ENCODE measurements at regions not wholly inside any gene's neighbourhood (a gene's known extent, or its start where the extent isn't known, plus 50 kb on each side); places are given as distances from the start of the nearest gene placed in this dataset.

DNA sequence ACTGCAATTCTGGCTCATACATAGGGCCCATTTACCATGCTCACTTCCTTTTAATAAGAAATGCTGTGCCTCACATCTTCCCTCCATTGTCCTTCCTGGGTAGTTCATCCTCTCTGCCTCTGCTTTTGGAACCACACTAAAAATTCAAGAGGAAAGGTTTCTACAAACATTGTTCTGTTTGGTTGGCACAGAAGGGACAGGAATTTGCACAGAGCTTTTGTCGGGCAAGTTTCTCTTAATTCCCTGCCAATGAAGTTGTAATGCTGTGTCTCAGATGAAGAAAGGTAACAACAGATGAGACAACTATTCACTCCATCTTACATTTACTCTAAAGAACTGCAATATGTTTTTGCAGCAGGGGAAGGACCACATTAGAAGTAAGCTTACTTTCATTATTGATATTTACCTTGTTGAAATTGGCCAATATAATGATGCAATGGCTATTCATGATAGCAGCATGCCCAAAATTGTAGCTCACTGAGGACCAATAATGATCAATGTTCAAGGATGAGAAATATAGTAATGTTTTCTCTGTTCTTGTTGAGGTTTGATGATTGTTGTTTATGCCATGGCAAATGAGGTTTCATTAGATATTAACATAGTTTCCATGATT lies 82.5 kb upstream of the HMHB1 start:
- no peak for DNase-seq

DNA sequence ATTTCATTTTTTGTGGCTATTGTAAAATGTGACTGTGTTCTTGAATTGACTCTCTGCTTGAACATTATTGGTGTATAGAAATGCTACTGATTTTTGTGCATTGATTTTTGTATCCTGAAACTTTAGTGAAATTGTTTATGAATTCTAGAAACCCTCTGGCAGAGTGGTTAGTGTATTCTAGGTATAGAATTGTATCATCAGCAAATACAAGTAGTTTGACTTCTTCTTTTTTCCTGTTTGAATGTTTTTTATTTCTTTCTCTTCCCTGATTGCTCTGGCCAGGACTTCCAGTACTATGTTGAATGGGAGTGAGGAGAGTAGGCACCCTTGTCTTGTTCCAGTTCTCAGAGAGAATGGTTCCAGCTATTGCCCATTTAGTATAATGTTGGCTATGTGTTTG lies 88.8 kb upstream of the HMHB1 start:
- DNase-seq, result no peak

DNA sequence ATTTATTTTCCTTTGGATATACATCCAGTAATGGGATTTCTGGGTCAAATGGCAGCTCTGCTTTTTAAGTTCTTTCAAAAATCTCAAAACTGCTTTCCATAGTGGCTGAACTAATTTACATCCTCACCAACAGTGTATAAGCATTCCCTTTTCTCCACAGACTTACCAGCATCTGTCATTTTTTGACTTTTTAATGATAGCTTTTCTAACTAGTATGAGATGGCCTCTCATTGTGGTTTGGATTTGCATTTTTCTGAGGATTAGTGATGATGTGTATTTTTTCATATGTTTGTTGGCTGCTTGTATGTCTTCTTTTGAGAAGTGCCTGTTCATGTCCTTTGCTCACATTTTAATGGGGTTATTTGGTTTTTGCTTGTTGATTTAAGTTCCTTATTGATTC lies 90.0 kb upstream of the HMHB1 start:
- DNase-seq, result no peak

DNA sequence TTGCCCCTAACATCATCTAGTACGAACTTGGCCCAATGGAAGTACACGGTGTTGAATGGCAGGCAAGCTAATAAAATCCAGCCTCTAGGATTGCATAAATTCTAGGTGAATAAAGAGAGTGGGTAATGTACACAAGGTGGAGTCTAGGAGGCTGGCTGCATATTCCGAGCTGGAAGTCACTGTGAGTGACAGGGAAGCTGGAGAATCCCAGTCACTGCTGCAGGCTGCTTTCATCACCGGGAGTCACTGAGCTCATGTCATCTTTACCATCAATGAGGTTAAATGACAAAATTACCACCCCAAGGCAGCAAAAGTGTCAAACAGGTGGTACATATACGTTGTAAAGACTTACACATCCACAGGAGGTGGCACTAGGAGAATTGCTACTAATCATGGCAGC lies 91.3 kb upstream of the HMHB1 start:
- no peak for DNase-seq

DNA sequence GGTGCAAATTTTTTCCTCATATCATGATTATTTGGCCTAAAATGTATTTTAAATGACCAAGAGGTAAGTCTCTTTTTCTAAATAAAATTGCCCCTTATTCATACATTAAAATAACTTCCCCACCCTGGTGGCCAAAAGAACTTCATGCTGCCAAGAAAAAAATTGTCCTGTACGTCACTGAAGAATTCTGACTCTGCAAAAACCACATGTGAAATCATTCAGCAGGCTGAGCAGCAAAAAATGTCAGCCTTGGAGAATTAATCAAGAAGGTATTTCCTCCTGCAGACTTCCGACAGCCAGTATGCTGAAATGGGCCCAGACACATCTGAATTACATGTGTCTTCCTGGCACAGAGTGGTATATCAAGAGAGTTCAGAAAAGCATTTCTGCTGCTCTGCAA lies 94.6 kb upstream of the HMHB1 start:
- peak; percentile 57 for DNase-seq

DNA sequence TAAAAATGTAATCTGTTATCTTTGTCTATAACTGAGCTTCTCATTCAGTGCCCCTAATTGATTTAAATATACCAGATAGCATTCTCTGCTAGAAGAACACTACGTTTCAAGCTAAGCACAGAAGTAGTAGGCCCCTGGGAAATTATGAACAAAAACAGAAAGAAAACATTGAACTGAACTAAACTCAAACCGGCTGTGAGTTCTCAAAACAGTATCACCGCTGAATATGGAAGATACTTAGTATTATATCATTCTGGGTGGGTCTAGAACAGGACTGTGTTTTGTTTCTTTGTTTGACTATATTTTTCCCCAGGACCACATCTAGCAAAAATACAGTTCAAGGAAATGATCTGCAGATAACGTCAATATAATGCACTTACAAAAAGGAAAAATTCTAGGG lies 95.1 kb upstream of the HMHB1 start:
- DNase-seq, result peak; percentile 78

DNA sequence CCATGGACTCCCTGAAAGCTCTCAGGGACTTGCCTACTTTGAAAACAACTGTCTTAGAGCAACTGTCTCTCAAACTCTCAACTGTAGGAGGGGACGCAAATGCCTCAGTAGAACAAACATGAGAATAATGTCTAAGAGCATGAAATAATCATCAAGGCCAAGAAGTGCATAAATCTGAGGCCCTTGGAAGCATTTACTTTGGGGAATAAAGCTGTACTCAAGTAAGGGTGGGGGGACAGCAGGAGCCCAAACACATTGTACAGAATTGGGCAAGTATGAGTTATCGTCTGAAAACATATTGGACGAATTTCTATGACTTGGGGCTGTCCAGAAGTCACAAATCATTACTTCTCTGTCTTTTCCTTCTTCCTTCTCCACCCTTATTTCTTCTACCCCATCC lies 96.3 kb upstream of the HMHB1 start:
- no peak for DNase-seq

DNA sequence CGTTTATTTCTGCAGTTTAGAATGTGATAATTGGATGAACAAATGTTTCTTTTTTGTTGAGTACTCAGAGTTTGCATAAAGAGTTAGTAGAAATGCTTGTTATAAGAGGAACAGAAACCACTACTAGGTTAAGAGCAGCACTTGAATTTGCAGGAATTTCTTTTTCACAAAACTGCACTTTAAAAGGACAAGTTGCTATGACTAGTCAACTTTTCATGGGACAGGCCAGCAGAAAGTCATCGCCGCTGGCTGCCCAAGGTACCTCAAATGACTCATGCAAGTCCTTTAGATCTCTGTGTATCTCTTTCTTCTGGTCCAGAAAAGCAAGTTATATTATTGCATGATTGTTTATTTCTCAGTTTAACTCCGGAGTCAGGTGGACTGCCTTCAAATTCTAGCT lies 97.3 kb upstream of the HMHB1 start:
- DNase-seq, result no peak

DNA sequence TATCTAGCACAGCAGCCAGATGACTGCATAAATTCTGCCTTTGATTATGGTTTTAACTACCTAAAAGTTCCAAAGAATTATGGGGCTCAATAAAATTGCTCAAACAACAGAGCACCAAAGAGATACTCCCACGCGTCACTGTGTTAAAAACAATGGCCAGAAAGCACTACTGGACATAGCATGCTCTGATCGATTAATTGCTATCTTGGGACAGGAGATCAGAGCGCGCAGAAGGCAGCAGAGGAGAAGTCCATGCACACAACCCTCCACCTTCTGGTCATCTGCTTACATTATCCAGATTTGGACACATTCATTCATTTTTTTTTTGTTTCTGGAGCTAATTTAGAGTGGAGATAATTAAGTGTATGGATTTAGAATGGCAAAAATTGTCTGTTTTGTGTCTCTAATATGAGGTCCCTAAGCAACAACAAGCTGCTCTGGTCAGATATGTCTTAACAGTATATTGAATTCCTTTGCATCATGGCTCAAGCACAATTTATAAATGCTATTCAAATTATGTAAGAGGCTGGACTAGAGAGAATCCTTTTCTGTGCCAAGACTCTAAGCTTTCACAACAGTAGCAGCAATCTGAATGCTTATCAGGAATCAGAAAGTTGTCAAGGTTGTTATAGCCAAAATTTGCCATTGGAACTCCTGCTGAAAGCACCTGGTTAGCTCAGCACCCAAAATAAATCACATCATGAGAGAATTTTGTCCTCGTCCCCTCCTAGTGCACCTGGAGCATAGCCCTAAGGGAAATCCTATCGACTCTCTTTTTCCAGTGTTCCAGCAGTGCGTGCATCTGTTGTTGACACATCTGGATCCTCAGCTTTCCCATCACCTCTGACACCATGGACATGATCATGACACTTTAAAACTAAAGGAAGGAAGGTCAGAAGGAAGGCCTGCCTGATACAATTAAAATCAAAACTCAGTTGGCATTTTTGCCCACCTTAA lies 98.6 kb upstream of the HMHB1 start:
- DNase-seq, result no peak

DNA sequence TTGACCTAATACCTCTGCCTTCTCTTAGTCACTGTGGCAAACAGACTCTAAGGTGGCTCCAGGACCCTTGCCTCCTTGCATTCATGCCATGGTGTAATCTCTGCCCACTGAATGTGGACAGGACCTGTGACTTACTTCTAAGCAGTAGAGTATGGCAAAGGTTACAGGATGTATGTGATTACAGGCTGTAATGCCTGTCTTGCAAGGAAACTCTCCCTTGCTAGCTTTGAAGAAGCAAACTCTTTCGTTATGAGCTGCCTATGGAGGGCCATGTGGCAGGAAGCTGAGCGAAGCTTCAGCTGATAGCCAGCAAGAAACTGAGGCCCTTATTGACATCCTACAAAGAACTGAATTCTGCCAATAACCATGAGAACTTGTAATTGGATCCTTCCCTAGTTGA lies 103.3 kb upstream of the HMHB1 start:
- DNase-seq, result no peak

DNA sequence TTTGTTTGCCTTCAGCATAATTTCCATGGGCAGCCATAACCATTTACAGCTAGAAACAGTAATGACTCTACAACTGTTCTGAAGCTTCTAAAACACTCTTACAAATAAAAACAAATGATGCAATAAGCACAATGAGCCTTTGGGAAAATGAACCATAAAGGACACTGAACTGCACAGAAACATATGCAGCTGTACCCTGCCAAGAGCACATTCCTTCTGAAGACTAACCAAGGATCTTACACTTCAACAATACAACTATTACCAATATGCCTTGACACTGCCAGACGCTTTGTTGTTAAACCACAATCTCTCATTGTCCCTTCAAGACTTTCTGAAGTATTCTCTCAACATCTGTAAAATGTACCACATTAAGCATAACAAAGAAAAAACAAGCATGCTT lies 104.2 kb upstream of the HMHB1 start:
- peak; percentile 61 for DNase-seq

DNA sequence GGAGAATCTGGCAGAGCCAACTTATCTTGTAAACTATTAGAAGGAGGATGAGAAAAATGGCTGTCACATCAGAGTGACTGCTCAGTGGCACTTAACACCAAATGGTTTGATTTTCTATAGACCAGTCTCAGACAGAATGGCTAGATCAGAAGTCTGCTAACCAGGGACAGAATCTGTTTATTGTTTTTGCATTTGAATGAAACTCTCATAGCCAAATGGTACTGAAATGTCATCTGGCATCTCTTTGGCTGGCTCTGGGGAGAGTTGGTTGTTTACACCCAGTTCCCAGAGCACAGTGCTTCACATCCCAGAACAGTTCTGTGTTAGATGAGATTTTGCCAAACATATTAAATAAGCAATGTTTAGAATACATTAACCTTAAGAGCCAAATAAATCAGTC lies 106.6 kb upstream of the HMHB1 start:
- no peak for DNase-seq

DNA sequence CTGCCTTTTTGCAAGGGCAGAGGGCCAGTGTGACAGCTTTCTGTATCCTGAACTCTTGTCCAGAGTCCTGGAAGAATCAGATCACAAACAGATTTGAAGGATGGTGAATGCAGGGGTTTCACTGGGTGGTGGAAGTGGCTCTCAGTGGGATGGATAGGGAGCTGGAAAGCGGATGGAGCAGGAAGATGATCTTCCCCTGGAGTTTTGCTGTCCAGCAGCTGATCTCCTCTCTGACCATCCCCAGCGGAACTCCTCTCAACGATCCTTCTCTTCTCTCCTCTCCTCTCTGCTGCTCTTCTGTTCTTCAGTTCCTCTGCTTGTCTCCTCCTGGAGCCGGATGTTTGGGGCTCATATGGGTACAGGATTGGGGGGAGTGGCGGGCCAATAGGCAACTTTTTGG lies 108.3 kb upstream of the HMHB1 start:
- no peak for DNase-seq

DNA sequence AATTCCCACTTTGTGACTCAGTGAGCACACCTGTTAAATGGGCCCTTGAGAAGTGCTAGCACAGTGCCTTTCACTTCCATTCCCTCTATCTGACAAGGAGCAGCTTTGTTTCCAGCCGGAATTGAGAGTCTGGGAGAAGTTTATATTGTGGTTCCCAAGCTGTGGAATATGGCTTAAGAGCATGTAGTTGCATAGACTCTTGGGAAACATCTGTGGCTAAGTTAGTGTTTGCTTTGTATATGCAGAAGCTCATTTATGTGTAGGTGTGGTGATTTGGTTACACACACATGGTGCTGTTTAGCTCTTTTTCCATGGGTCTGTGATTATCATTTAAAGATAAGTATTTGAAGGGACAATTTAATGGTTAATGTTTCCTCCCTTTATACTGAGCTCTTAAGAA lies 110.5 kb upstream of the HMHB1 start:
- no peak for DNase-seq

DNA sequence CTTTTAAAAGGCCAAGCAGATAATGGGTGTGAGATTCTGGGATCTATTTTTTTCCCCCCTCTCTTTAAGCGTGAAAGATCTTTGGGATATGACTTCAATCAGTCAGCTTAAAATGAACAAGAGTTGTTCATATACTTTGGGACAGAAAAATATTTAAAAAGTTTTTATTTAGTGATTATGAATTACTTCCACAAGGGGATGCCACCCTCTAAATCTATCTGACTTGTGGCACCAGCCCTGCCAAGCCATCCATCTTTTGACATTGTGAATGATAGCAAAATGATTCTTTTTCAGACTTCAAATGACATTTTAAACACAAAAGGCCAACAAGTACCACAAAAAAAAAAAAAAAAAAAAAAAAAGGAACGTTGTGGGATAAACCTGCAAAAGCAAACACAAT lies 111.0 kb upstream of the HMHB1 start:
- no peak for DNase-seq

DNA sequence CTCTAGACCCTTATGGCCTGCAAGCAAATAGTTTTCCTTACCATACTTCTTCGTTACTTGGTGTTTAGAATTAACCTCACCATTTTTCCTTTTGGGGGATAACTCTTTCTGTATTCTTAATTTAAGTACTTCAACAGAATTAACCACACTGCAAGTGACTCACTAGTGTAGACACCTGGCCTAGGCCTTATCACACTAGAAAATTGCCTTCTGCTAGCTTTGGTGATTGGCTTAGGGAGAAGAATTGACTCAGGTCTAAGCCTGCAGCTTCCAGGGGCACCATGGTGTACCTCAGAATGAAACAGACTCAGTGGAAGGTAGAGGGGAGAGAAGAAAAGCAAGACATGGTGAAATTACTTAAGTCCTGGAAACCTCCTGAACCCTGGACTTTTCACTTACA lies 112.8 kb upstream of the HMHB1 start:
- DNase-seq, result no peak

DNA sequence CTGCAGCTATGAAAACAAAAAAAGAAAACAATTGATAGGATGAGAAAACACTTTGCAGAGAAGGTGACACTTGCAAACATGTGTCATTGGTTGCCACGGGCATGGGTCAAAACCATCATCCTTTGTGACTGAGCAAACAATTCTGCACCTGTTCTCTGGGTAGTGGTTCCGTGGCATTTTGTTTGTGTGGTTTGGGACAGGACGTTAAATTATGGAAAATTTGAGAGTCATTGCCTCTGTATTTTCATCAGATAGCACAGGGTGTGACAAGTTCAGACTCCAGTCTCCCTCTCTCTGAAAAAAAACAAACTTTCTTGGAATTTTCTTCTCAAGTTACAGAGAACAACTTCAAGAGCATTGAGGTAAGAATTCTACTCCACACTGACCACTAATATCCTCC lies 113.4 kb upstream of the HMHB1 start:
- DNase-seq, result no peak

DNA sequence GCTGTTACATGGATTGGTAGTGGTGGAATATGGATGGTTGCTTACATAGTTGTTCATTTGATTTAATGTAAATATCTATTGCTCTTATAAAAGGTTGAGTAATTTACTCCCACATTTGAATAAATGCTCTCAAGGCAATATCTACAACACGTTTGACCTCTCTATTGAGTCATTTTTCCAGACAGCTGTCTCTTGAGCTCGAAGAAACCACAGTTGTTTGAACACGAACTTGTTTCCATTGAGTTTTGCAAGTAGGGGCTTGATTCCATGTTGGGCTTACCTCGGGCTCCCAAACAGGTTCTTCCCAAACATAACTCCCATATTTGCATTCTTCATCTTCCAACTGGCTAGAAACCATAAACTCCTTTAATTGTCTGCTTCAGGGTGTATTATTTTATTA lies 115.0 kb upstream of the HMHB1 start:
- no peak for DNase-seq

DNA sequence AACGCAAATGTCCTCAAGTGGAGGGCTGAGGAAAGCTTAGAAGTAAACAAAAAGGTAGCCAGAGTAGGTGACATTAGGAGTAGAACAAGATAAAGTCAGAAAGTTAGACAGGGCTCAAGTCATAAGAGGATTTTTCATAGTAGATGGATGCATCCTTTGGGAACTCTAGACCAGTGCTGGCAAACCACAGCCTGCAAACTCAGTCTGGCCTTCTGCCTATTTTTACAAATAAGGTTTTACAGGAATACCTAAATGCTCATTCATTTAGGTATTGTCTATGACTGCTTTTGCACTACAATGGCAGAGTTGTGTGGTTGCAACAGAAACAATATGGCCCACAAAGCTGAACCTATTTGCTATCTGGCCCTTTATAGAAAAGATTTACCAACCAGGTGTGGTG lies 116.0 kb upstream of the HMHB1 start:
- no peak for DNase-seq

DNA sequence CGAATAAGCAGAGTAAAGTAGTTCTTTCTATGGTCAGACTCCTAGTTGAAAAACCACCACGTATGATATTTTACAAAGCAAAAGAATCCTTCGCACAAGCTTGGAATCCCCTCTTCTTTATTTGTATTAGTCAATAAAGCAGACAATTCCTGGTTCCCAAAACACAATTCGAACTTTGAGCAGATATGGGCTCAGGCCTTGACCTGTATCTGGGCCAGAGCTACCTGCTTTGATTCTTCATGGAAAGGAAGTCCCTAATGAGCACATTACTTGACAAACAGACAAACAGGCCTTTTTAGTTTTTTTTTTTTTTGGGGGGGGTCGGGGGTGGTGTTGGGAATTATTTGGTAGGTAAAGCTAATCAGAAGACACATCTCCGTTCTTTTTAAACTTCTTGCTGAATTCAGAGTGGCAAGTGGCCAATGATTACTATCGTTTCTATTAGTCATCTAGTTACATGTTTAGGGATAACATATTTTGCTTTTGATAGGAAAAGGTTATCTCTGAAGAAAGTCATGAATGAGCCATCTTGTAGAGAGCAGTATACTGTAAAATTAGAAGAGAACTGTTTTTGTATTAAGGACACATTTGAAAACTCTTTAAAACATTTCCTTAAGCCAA lies 116.6 kb upstream of the HMHB1 start:
- DNase-seq, result no peak

DNA sequence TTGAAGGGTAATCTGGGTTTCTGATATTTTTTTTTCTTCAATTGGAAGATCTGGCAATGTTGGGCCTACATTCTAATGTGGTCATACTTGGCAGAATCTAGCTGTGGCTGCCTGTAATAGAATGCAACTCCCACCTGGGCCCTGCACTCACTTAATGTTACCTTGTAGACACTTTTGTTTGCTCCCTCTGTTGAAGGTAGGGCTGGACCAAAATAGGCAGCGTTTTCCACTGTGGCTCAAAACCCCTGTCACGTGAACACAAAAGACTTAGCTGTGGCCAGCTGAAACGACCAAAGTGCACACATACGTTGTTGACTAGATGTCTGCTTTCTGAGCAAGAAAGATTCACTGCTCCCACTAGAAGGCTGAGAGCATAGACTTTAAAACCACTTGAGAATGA lies 117.6 kb upstream of the HMHB1 start:
- no peak for DNase-seq

DNA sequence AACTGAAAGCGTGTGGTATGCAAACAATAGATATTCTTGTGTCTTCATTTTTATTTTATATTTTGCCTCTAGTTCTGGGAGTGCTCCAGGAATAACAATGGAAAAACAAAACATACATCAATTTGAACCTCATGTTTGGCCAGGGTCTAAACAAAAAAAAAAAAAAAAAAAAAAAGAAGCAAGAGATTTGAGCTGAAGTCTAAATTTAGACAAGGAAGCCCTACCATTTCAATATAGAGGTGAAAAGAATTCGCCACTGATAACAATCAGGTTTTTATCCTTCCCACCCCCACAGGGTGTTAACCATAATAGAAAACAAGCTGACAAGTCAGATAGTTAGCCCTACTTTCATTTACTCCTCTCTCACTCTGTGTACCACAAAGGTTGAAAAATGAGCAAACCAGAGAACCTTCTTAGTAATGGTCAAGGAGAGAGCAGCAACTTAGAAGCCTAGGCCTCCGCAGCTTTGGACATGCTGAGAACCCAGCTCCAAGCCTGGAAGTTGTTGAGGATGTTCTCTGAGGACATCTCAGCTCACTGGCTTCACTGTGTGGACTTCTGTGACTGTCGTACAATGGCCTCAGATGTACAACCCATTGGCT lies 118.2 kb upstream of the HMHB1 start:
- peak; percentile 81 for DNase-seq

DNA sequence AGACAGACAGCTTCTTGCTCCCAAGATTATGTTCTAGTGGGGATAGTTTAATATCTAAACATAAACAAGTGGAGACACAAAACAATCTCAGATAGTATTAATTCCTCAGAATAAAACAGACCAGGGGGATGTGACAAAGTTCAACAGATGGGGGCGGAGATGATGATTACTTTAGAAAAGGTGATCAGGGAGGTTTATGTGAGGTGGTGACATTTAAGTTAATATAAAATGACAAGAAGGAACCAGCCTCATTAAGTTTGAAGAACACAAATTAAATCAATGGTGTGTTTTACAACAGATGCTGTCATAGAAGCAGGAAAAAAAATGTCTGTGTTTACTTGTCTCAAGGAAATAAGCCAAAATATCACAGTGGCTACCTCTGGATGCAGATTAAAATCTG lies 119.6 kb upstream of the HMHB1 start:
- peak; percentile 58 for DNase-seq

DNA sequence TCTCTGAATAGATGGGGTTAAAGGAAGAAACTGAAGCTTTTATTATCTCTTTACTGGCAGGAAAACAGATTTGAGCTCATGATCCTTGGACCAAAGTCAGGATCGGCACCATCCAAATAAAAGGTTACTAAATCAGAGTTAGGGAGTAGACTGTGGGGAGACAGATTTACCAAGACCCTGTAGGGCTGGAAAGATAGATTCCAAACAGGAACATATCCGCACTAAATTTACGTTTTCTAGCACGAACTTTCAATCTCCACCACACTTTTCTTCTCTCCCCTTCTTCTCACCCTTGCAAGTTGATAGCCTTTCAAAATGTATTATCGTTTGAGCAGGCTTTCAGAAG lies 120.0 kb upstream of the HMHB1 start:
- DNase-seq, result no peak
